ENCODE measurements at regions not wholly inside any gene's neighbourhood (a gene's known extent, or its start where the extent isn't known, plus 50 kb on each side); places are given as distances from the start of the nearest gene placed in this dataset.
A peak's percentile ranks its signal among the peaks of the same experiment; 100 is the strongest.

DNA sequence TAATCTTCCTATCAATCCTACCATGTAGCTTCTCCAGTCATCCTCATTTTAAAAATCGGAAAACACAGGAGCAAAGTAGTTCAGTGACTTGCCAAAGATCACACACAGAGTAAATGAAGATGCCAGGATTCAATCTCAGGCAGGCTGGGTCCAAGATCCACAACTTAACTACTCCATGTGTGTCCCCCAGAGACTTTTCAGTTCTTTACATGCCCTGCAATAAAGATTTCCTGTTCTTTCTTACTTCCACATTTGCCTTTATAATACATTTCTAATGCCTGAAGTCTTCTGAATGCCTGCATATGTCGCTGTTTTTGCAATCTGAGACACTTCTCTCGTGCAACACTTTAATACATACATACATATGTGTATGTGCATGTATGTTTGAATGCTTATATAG, 121.7 kb upstream of the MARCKS start:
- no peak overlapping the region for H3K9ac ChIP-seq
- no peak overlapping the region for H3K4me2 ChIP-seq
- no peaks in the 10 kb centered on the region for H3K79me2 ChIP-seq (ENCODE audit: insufficient read depth)
- H3K4me3 ChIP-seq (ENCODE audit: low read depth in 2 of 2, low read length in 1 of 2): no peak overlapping the region
- no peaks in the 10 kb centered on the region for H3K36me3 ChIP-seq (replicated peaks in 1 of 2; ENCODE audit: control insufficient read depth in 1 of 2, insufficient read depth in 2 of 2, low read length in 1 of 2)
- ChIA-PET POLR2A (no interaction called here), CTCF (no interaction called here)
- no peak for DNase-seq
- H4K20me1 ChIP-seq (ENCODE audit: insufficient read depth): no peaks in the 10 kb centered on the region
- no peaks in the 10 kb centered on the region for H3F3A ChIP-seq (replicated peaks; ENCODE audit: insufficient read depth)
- TF ChIP-seq RCOR1 (IDR thresholded peaks at IDR 0.05; ENCODE audit: low read length) (no peak), RAD21 (IDR thresholded peaks at IDR 0.05; ENCODE audit: low read length) (no peak), YY1 (IDR thresholded peaks at IDR 0.05; ENCODE audit: low read depth) (no peak), GATA2 (CRISPR knock-in tag; IDR thresholded peaks at IDR 0.05) (no peak), USF1 (IDR thresholded peaks at IDR 0.05; ENCODE audit: borderline replicate concordance, low read depth) (no peak), CHD2 (IDR thresholded peaks at IDR 0.05; ENCODE audit: low read length, partially characterized antibody) (no peak), ELF1 (IDR thresholded peaks at IDR 0.05) (no peak), TEAD4 (IDR thresholded peaks at IDR 0.05; ENCODE audit: borderline replicate concordance, insufficient read depth) (no peak), MEF2A (IDR thresholded peaks at IDR 0.05; ENCODE audit: borderline replicate concordance, low read depth) (no peak), JUND (IDR thresholded peaks at IDR 0.05) (no peak), PBX3 (IDR thresholded peaks at IDR 0.05) (no peak), GABPA (IDR thresholded peaks at IDR 0.05; ENCODE audit: low read depth) (no peak), USF2 (IDR thresholded peaks at IDR 0.05; ENCODE audit: borderline replicate concordance, low read depth, low read length) (no peak)
- TF ChIP-seq, protein P1, sequence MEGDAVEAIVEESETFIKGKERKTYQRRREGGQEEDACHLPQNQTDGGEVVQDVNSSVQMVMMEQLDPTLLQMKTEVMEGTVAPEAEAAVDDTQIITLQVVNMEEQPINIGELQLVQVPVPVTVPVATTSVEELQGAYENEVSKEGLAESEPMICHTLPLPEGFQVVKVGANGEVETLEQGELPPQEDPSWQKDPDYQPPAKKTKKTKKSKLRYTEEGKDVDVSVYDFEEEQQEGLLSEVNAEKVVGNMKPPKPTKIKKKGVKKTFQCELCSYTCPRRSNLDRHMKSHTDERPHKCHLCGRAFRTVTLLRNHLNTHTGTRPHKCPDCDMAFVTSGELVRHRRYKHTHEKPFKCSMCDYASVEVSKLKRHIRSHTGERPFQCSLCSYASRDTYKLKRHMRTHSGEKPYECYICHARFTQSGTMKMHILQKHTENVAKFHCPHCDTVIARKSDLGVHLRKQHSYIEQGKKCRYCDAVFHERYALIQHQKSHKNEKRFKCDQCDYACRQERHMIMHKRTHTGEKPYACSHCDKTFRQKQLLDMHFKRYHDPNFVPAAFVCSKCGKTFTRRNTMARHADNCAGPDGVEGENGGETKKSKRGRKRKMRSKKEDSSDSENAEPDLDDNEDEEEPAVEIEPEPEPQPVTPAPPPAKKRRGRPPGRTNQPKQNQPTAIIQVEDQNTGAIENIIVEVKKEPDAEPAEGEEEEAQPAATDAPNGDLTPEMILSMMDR (IDR thresholded peaks at IDR 0.05): no peak
- no peaks in the 10 kb centered on the region for H3K27me3 ChIP-seq (ENCODE audit: insufficient read depth)
- H3K9me2 ChIP-seq: no peaks in the 10 kb centered on the region
- H3K4me1 ChIP-seq (ENCODE audit: control insufficient read depth in 1 of 2, insufficient read depth in 2 of 2, low read depth in 1 of 2, low read length in 1 of 2): peaks cover 0 to 6% of the 10 kb centered on the region in 2 experiments; a peak in 2 of 4 replicates
- H3K9me3 ChIP-seq: no peaks in the 10 kb centered on the region
- WGBS (ENCODE audit: low lambda C conversion rate): 98% methylated on average over 3 of the region's 3 CpGs
- peak overlapping the region; percentile 56; the same call in 1 of the 2 replicates for H2AFZ ChIP-seq (ENCODE audit: low read depth)
- H3K27ac ChIP-seq (ENCODE audit: low read depth in 2 of 2, low read length in 1 of 2): no peak overlapping the region

GRCh38 chr6:113736978-113737377, 120.2 kb upstream of the MARCKS start:
- Histone ChIP-seq H2AFZ (ENCODE audit: low read depth) (no peak overlapping the region), H3K9me3 (no peaks in the 10 kb centered on the region), H3K4me2 (no peak overlapping the region), H4K20me1 (ENCODE audit: insufficient read depth) (no peaks in the 10 kb centered on the region), H3K4me1 (ENCODE audit: control insufficient read depth in 1 of 2, insufficient read depth in 2 of 2, low read depth in 1 of 2, low read length in 1 of 2) (peaks cover 0 to 6% of the 10 kb centered on the region in 2 experiments; a peak in 2 of 4 replicates), H3K27ac (ENCODE audit: low read depth in 2 of 2, low read length in 1 of 2) (no peak overlapping the region), H3K9me2 (no peaks in the 10 kb centered on the region), H3K4me3 (ENCODE audit: low read depth in 2 of 2, low read length in 1 of 2) (no peak overlapping the region), H3F3A (replicated peaks; ENCODE audit: insufficient read depth) (no peaks in the 10 kb centered on the region), H3K79me2 (ENCODE audit: insufficient read depth) (no peaks in the 10 kb centered on the region), H3K9ac (no peak overlapping the region), H3K27me3 (ENCODE audit: insufficient read depth) (no peaks in the 10 kb centered on the region), H3K36me3 (replicated peaks in 1 of 2; ENCODE audit: control insufficient read depth in 1 of 2, insufficient read depth in 2 of 2, low read length in 1 of 2) (no peaks in the 10 kb centered on the region)
- ChIA-PET POLR2A (no interaction called here), CTCF (no interaction called here)
- no peak for TF ChIP-seq RFX5 (IDR thresholded peaks at IDR 0.05; ENCODE audit: low read length)
- TF ChIP-seq EP300 (IDR thresholded peaks at IDR 0.05; ENCODE audit: borderline replicate concordance in 1 of 2, low read depth in 1 of 2, low read length in 1 of 2): no peak
- TF ChIP-seq CHD2 (IDR thresholded peaks at IDR 0.05; ENCODE audit: low read length, partially characterized antibody): no peak
- no peak for TF ChIP-seq USF1 (IDR thresholded peaks at IDR 0.05; ENCODE audit: borderline replicate concordance, low read depth)
- no peak for TF ChIP-seq TCF12 (IDR thresholded peaks at IDR 0.05)
- TF ChIP-seq GATA2 (CRISPR knock-in tag; IDR thresholded peaks at IDR 0.05): no peak
- no peak for TF ChIP-seq MEF2A (IDR thresholded peaks at IDR 0.05; ENCODE audit: borderline replicate concordance, low read depth)
- TF ChIP-seq ELF1 (IDR thresholded peaks at IDR 0.05): no peak
- TF ChIP-seq NRF1 (IDR thresholded peaks at IDR 0.05; ENCODE audit: low read depth, low read length): no peak
- DNase-seq: no peak

Measured in SK-N-SH (cell line).